Thyroid gland (tissue), 4 donors: ENCODE measurements at regions not wholly inside any gene's neighbourhood (a gene's known extent, or its start where the extent isn't known, plus 50 kb on each side); places are given as distances from the start of the nearest gene placed in this dataset.

ENCODE experiments used
- CTCF ChIP-seq, 6 experiments: fragments of 200-600 bp in 3 of 6; fragments of 450-650 bp in 3 of 6; sonication (generic) in 3 of 6; IDR thresholded peaks; one replicate each; pipeline ENCODE4 v1.5.1; 2016 to 2019; ENCODE audit warnings: antibody characterized with exemption in 6 of 6, mild to moderate bottlenecking in 2 of 6, inconsistent platforms in 1 of 6, moderate library complexity in 1 of 6
- POLR2A ChIP-seq, 2 donors: fragments of 450-650 bp; IDR thresholded peaks; one replicate each; pipeline ENCODE4 v1.6.1; 2017; ENCODE audit warnings: antibody characterized with exemption in 2 of 2, mild to moderate bottlenecking in 2 of 2, moderate library complexity in 1 of 2

GRCh38 chr2:142574388-142574787 lies 303.1 kb upstream of the KYNU start:
- TF ChIP-seq CTCF (IDR thresholded peaks at IDR 0.05) (no peak), POLR2A (IDR thresholded peaks at IDR 0.05) (no peak)
